ENCODE measurements at regions not wholly inside any gene's neighbourhood (a gene's known extent, or its start where the extent isn't known, plus 50 kb on each side); places are given as distances from the start of the nearest gene placed in this dataset.

DNA sequence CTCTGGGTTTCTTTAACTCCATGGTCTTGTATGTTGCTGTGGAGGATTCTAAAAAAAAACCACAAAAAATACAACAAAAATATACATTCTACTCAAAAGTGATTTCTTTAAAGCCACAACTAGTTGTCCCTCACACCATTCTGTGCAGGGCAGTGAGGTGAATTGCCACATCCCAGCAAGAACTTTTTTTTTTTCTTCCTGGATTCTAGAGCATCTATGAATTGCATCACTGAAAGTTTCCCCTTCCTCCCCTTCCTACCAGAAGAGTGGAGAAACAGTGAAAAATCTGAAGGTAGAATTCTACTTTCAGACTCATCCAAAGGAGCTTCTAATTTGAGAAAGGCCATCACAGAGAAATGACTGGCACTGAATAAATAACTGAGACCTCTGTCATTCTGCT is 395.3 kb downstream of the AEBP2 start:
- no peak for DNase-seq

DNA sequence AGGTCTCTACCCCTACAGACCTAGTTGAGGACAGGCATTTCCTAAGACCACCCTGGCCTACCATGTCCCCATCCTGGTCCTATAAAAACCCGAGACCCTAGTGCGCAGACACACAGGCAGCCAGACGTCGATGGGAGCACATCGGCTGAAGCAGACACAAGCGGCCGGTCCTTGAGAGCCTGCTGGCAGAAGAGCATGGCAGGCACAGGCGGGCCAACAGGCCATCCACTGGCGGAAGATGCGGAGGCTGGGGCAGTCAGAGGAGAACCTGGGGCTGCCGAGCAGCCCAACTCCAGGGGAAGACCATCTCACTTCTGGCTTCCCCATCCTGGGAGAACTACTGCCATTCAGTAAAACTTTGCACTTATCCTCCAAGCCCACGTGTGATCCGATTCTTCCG is 396.8 kb downstream of the AEBP2 start:
- DNase-seq = no peak

DNA sequence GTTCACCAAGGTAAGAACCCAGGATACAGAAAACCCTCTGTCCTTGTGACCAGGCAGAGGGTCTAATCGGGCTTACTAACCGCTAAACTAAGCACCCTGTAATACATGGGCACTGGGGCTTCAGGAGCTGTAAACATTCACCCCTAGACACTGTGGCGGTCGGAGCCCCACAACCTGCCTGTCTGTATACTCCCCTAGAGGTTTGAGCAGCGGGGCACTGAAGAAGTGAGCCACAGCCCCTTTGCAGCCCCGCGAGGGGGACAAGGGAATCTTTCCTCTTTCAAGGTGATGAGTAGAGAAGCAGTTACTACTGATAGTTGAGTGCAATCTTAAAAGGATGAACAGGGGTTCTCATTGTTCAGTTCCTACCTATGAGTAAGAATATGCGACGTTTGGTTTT is 397.2 kb downstream of the AEBP2 start:
- no peak for DNase-seq

DNA sequence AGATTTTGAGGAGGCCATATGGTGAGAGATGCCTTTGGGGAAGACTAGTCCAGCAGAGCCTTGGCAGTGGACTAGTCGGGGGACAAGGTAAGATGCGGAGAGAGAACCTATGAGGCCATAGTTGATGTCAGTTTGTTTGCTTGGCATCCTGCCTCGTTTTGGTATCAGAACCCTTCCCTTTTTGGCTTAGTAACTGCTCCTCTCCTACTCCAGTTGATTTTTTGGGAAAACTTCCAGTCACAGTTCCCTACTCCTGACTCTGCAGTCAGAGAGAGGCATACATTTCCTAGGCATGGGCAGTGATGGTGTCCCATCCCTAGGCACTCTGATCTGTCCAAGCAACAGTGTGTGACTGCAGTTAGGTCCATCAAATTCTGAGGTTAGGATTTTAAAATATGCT is 398.3 kb downstream of the AEBP2 start:
- no peak for DNase-seq

DNA sequence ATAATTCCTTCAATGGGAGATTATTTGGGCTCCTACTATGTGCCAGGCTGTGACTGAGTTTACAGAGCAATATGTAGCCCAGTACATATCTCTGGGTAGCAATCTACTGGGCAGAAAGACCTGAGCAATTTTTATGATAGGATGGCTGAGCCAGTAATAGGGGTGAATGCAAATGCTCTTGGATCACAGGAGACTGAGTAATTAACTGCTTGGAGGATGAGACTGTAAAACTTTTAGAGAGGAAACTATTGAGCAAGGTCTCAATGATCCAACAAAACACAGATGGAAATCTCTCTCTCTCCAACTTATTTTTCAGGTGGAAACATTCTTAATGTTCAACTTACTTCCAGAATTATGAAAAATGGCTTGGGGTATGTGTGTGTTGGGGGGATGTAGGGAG is 402.2 kb downstream of the AEBP2 start:
- no peak for DNase-seq

DNA sequence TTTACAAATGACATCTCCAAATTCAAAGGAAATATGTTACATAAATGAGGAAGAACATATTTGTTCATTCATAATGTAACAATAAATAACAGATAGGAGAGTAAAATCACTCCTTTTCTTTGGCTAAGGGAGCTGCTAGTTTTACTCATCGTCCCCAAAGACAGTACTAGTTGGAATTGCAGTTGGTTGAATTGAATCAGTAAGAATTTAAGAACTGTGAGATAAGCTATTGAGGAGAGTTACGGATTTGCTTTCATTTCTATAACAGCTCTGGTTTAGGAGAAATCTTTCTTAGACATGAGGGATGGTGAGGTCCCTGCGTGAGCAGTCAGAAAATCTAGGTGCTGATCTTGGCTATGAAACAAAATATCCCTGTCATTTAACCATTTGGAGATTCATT is 402.8 kb downstream of the AEBP2 start:
- no peak for DNase-seq

DNA sequence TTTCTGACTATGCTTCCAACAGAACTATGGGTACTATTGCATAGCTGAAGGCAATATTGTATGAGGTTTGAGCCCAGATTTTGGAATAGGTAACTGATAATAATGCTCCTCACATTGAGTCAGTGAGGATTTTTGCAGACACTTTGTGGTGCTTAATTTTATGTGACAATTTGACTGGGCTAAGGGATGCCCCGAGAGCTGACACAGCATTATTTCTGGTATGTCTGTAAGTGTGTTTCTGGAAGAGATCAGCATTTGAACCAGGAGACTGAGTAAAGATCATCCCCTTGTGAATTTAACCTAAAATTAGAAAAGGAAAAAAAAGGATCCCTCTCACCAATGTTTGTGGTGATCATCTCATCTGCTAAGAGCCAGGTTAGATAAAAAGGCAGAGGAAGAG is 404.9 kb downstream of the AEBP2 start:
- DNase-seq = no peak

DNA sequence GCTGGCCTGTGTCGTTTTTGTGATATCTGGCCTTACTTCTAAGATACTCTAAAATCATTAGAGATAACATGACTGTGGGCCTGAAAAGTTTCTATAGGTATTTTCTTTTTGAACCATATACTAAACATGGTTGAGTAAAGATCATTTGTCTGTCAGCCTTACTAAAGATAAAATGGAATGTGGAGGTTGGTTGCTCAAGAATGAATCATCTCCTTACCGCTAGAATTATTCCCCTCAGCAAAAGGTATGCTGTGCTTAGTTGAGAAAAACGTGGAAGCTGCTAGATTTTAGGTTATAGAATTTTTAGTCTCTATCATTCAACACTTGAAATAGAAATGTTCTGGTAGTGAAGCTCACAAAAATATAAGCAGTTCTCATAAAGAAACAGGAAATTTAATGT is 407.3 kb downstream of the AEBP2 start:
- DNase-seq = no peak

DNA sequence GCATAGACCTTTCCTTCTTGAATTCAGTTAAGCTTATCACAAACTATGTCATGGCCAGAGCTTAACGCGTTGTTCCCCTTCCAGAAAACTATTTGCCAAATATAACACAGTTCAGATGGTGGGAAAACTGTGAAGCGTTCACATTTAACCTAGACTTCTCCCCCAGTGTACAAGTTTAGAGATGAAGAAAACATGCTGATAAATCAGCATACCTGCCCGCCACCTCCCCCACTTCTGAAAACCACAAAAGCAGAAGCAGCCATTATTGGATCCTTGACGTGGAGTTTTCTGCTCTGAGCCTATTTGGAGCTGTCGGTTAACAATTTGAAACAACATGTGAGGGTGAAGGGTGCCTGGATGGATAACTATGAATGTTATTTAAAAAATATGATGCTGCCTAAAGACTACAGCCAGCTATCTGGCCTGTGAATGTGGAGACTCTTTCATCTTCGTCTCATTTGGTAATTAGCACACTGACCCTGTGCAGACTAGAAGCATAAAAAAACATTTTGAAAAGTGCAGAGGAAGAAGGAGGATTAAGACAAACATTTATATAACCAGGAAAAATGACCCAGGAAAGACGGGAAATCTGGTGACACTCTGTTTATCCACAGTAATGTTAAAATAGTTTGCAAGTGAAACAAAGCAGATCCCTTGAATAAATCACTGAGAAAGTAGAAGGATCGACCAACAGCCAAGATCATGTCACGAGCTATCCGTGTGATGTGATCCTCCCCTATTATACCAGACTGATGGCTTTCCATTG is 408.2 kb downstream of the AEBP2 start:
- no peak for DNase-seq

DNA sequence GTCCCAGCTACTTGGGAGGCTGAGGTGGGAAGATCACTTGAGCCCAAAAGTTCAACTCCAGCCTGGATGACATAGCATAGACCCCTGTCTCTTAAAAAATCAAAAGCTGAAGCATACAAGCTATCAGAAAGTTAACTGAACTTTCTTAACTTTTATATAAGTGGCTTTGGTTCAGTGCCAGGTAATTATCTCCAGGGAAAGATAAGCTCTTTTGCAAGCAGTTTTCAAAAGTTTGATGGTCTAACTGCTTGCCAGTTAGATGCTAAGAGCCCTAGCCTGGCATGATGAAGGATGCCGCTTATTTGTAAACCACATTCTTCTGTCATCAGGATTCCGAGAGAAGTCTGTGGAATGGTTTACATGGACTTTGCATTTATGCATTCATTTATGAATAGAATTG is 409.1 kb downstream of the AEBP2 start:
- DNase-seq = no peak

DNA sequence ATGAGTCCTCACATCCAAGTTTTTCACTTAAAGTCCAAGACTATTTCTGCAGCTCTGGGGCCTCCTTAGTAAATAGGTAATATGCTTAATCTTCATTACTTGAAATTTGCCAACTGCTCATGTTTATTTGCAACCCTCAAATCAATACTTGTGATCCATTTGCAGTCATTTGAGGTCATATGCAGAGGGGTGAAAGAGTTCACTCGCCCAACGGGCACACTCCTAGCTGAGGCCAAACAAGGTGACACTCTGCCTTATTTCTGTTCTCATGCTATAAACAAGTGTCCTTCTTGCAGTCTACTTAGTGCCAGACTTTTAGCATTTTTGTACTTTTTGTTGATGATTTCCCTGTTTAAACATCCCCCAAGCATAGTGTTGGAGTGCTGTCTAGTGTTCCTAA is 409.9 kb downstream of the AEBP2 start:
- DNase-seq = no peak

DNA sequence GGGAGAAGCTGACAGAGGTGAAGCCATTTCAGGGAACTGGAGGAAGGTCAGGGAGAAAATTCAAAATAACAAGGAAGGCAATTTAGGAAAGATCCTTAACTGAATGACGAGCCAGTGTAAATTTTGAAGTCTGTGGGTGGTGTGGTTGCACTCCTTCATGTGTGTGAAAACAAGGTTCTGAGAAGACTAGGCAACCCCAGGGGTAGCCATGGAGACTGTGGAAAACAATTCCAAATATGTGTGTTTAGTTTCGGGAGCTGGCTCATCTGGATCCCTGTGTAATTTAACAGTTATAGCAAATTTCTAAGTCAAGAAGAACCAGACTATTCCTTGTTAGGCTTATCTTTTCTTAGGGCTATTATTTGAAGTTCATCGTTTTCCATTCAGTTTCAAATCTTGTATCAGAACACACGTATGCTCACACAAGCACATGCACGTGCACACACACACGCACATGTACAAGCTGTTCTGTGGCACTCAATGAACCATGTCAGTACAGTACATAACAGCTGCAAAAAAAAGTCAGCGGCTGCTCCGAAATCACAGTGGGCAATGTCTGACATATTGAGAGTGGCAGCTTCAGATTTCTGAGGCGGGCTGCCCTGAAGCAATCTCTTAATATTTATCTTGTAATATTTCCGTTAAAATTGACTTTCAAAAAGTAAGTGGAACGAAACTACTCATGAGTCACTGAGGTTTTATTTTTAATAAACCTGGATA is 411.2 kb downstream of the AEBP2 start:
- DNase-seq = no peak

DNA sequence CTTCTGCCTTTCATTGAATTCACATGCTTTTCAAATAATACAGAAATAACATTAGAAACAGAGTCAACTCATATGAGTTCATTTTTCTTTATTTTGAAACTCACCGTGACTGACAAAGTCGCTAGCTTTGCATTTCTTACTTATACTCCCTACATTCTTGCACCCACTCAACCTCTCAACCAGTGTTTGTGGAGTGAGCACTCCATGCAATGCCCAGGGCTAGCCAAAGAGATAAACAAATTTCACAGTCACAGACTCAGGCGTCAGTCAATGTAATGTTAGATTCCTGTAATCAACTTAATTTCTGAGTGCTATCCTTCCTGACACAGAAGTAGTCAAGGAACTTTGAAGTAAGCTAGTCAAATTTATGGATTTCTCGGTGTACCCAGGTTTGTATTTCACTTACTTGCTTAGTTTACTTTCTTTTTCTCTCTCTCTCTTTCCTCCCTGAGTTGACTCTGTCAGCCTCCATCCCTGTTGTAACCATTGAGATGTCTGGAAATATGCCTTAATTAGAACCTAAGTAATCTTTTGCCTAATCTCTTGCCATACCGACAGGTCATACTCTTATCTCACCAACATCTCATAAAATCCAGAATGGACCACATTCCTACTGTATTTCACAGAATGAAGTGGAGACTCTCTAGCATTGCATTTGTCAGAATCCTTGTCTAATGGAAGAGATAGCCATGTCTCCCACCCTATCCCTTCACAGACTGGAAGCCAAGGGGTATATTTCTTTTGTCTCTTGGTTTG is 413.0 kb downstream of the AEBP2 start:
- no peak for DNase-seq

DNA sequence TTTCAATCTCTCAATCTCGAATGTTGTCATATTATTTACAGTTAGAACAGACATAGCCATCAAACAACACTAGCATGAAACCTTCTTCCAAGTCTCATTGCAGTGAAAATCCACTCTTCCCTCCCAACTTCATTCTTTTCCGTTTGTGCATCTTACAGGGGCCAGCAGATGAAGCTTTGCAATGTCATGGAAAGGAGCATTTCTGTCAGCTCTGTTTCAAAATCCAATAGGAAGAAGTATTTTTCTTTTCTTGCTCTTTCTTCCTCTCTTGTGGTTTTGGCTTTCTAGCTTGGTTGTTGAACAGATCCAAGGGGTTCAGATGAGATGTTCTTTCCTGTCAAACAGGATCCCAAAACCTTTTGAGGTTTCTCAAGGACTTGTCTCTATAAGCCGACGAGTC is 416.6 kb downstream of the AEBP2 start:
- no peak for DNase-seq

DNA sequence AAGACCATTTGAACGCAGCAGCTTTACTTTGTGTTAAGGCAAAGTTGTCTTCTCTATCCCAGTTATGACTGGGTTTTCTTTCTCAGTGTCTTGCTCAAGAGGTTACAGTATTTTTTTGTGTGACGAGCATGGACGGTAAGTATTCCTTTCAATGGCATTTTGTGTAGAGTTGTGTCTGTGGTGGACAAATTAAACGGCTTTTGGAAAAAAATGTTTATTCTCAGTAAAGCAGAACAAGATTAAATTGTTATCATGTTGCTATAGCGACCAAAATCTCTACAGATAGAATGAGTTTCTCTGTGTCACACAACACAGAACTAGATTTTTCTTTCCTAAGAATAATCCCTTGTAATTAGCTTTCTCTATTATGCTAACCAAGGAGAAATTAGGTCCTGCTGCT is 417.1 kb downstream of the AEBP2 start:
- no peak for DNase-seq

DNA sequence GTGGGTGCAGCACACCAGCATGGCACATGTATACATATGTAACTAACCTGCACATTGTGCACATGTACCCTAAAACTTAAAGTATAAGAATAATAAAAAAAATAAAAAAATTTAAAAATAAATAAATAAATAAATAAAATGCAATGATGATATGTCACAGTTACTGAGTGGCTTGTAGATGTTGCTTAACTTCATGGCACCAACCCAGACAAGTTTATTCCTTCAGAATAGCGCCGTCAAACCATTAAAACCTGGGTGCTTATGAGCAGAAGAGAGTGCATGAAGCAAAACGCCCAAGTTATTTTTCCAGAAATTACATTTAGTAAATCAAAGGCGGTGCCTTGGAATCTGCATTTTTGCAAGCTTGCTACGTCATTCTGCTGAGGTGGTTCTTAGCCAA is 417.9 kb downstream of the AEBP2 start:
- DNase-seq = no peak

DNA sequence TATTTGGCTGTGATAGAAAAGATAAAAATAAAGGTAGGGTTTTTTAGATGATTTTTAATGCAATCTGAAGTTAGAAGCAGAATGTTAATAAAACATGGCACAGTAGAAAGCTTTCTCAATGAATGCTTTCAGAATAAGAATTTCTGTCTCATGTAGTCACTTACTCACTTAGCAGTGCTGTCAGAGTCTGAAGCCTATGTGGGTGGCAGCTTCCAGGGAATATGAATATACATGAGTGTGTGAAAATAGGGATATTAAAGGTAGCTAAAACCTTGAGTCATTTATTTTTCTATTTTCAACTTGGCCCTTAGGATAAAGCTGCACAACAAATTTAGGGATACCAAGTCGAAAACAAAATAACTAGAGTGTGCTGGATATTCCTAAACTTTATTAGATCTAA is 427.9 kb downstream of the AEBP2 start:
- DNase-seq = no peak

DNA sequence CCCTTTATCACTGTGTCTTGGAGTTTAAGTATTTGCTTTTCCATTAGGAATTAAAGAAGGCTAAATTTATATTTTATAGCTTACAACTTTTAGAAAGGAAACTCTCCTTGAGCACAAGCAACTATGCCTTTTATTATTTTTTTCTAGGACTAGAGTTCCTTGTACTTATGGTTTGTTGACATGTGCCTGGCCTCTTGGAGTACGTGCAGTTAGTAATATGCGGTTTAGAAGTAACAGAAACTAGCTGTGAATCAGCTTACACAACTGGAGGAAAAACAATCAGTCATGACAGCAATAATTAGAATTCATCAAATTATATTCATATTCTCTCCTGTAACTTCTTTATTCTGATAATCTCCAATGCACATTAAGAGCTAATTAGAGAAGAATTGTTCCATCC is 428.7 kb downstream of the AEBP2 start:
- no peak for DNase-seq

DNA sequence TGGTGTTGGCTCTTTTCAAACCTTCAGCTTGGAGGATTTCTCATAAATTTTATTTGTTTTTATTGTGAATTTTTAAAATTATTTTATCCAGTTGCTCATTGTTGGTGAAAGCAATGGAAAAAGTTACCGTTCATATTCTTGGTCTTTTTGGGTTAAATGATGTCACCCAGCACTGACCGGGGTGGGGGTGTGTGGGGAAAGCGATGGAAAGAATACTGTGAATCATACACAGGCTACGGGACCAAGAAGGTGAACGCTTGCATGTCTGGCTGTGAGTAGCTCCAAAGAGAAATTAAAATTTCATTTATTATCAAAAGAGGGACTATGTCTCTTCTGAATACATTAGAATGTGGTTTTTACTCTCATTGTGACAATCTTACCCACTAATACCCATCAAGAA is 430.1 kb downstream of the AEBP2 start:
- peak in 1 of 2 donors; percentile 19 for DNase-seq

DNA sequence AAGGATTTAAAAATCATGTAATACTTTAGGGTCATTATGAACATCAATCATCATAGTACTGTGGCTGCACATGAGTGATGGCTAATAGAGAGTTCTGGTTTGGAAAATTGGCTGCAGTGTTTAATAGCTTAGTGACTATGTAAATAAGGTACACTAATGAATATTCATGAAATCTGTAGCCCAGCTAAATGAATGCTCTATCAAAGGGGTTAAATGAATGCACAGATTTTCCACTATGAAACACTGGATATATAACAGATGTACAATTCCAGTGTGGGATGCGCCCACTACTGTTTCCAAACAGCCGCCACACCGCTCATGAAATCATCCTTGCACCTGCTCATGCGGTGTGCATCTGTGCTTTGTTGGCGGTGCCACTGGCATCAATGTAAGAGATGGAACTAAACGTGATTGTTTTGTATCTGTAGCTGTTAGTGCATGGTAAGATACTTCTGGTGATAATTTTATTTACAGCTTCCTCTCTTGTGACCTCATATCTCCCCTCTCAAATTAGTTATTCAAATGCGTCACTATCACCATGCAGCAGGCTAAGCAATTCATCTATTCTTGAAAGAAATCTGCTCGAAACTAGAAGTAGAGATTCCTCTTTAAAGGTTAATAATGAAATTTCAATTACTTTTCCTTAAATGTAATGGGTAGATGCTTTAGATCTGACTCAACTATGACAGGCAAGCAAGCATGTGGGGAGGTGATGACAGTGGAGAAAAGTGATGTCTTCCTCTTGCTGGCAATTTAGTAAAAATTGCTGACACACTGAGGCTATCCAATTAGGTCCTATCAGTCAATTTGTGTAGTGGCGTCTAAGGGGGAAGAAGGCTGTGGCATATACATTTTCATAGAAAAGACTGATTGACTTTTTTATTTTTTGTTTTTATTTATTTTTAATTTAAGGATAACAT is 433.6 kb downstream of the AEBP2 start:
- DNase-seq = no peak

DNA sequence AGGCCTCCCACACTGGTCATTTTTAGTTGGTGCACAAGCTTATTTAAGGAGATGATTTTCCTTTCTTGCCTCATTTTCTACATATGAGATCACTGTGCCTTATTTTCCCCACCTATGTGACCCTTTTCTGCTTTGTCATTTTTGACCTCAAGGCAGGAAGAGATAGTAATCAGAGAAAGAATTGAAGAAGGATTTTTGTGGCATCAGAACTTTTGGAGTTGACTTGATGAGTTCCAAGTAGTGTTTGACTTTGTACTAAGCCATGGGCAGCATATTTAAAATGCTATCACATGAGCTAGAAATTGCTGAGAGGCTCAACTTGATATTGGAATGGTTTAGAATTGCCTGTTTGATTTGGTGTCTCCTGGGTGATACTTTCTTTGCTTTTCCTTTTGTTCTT is 440.8 kb downstream of the AEBP2 start:
- no peak for DNase-seq

DNA sequence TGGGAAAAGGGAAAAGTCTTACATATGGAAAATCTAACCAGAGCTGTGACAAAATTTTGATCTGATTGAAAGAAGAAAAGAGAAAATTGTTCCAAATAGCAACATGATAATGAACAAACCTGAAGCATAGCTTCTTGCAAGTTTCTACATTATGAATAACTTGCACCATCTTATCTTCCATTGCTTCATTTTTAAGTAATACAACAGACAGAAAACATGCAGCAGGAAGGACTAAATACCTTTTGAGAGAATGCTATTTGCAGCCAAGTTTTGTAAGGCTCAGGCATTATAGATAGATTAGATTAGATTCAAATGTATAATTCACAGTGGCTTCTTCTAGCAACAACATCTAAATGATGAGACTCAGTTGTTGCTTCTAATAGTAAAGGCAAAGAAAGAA is 441.4 kb downstream of the AEBP2 start:
- no peak for DNase-seq

DNA sequence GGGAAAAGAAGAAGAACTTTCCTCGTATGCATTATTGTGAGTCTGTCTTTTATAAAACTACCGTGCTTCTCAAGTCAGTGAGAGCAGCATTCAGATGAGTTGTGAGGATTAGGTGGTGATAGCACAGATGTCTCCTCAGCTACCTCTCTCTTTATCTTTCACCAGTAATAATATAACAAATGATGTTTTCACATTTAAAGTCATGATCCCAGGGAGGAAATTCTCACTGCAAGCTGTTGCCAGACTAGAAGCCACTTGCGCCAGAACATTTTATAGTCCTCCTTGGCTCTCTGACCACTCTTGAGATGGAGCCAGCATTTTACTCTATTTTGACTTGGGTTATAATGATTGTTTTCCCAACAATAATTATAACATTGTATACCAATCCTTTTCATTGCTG is 443.1 kb downstream of the AEBP2 start:
- no peak for DNase-seq

All from stimulated activated CD4-positive, alpha-beta T cell treated with anti-CD3 and anti-CD28 coated beads, Interleukin-2, amount 100 ng/mL, for 24 hours (primary cell).